Loucy (cell line): ENCODE measurements at regions not wholly inside any gene's neighbourhood (a gene's known extent, or its start where the extent isn't known, plus 50 kb on each side); places are given as distances from the start of the nearest gene placed in this dataset.

Experiments
- H2AFZ ChIP-seq: fragments of 200-600 bp; sonication (generic); 2 replicates; pipeline ENCODE4 v1.6.0; 2016; ENCODE audit warnings: antibody characterized with exemption, mild to moderate bottlenecking, low read length, moderate library complexity
- H3F3A ChIP-seq: fragments of 200-600 bp; 2 replicates; pipeline ENCODE4 v1.6.0; 2016; ENCODE audit warnings: antibody characterized with exemption, low read depth, mild to moderate bottlenecking
- H3K27me3 ChIP-seq: fragments of 200-600 bp; sonication (generic); 2 replicates; pipeline ENCODE4 v1.6.1; 2014; ENCODE audit warnings: low read length, mild to moderate bottlenecking; ENCODE audit not compliant: insufficient read depth, poor library complexity, severe bottlenecking
- H3K36me3 ChIP-seq: fragments of 200-600 bp; sonication (generic); 2 replicates; pipeline ENCODE4 v1.6.1; 2016; ENCODE audit warnings: low read length; ENCODE audit not compliant: insufficient read depth
- H3K4me1 ChIP-seq: fragments of 200-600 bp; sonication (generic); 2 replicates; pipeline ENCODE4 v1.5.1; 2014; ENCODE audit warnings: low read length, mild to moderate bottlenecking; ENCODE audit not compliant: insufficient read depth, poor library complexity, severe bottlenecking
- H3K4me2 ChIP-seq: fragments of 200-600 bp; sonication (generic); 2 replicates; pipeline ENCODE4 v1.6.0; 2014; ENCODE audit warnings: antibody characterized with exemption, low read length, low read depth, mild to moderate bottlenecking; ENCODE audit not compliant: poor library complexity, severe bottlenecking
- H3K4me3 ChIP-seq: fragments of 200-600 bp; sonication (generic); 2 replicates; pipeline ENCODE4 v1.5.1; 2014; ENCODE audit warnings: low read length, mild to moderate bottlenecking, mixed read lengths; ENCODE audit not compliant: poor library complexity, severe bottlenecking
- H3K79me2 ChIP-seq: fragments of 200-600 bp; sonication (generic); 2 replicates; pipeline ENCODE4 v1.6.1; 2014; ENCODE audit warnings: low read length; ENCODE audit not compliant: insufficient read depth
- H3K9ac ChIP-seq: fragments of 200-600 bp; sonication (generic); 2 replicates; pipeline ENCODE4 v1.6.0; 2014; ENCODE audit warnings: mild to moderate bottlenecking, low read depth, low read length, moderate library complexity; ENCODE audit not compliant: poor library complexity, severe bottlenecking
- H3K9me2 ChIP-seq: fragments of 200-600 bp; sonication (generic); replicated peaks from 2 replicates; pipeline ENCODE4 v1.6.1; 2016; ENCODE audit warnings: low read depth, low read length, mixed read lengths
- H3K9me3 ChIP-seq: fragments of 200-600 bp; sonication (generic); 2 replicates; pipeline ENCODE4 v1.6.1; 2014; ENCODE audit warnings: mild to moderate bottlenecking, antibody characterized with exemption, low read length, low read depth; ENCODE audit not compliant: insufficient read depth
- H4K20me1 ChIP-seq: fragments of 200-600 bp; sonication (generic); 2 replicates; pipeline ENCODE4 v1.6.0; 2014; ENCODE audit warnings: antibody characterized with exemption, low read length, mild to moderate bottlenecking; ENCODE audit not compliant: insufficient read depth, poor library complexity, severe bottlenecking
- CTCF ChIP-seq: fragments of 200-600 bp; sonication (generic); conservative IDR thresholded peaks from 2 replicates; pipeline ENCODE4 v1.5.1; 2014; ENCODE audit warnings: mild to moderate bottlenecking, antibody characterized with exemption, low read length
- EZH2phosphoT487 ChIP-seq: fragments of 200-600 bp; IDR thresholded peaks from 2 replicates; pipeline ENCODE4 v1.6.1; 2018; ENCODE audit warnings: antibody characterized with exemption, mild to moderate bottlenecking, moderate library complexity, borderline replicate concordance

GRCh38 chr4:38603652-38604051 lies 60.3 kb upstream of the KLF3 start:
- Histone ChIP-seq H3K79me2 (no peaks in the 10 kb centered on the region), H3K4me2 (no peak overlapping the region), H3F3A (no peaks in the 10 kb centered on the region), H3K9ac (no peak overlapping the region), H2AFZ (no peak overlapping the region), H3K9me3 (no peaks in the 10 kb centered on the region), H3K27me3 (no peaks in the 10 kb centered on the region), H3K4me1 (no peaks in the 10 kb centered on the region), H4K20me1 (no peaks in the 10 kb centered on the region), H3K4me3 (no peak overlapping the region), H3K36me3 (no peaks in the 10 kb centered on the region), H3K9me2 (no peaks in the 10 kb centered on the region)
- no peak for TF ChIP-seq EZH2phosphoT487
- no peak for TF ChIP-seq CTCF

GRCh38 chr4:38605181-38605752 lies 58.7 kb upstream of the KLF3 start:
- H3K4me2 ChIP-seq = no peak overlapping the region

GRCh38 chr4:38605753-38606586 lies 58.0 kb upstream of the KLF3 start:
- no peak overlapping the region for H3K9ac ChIP-seq
- TF ChIP-seq CTCF = no peak
- TF ChIP-seq EZH2phosphoT487 = no peak
- no peak overlapping the region for H2AFZ ChIP-seq

More at GRCh38 chr4:38605181-38605752, 58.7 kb upstream of the KLF3 start:
- TF ChIP-seq EZH2phosphoT487 (no peak), CTCF (no peak)
- Histone ChIP-seq H3K79me2 (no peaks in the 10 kb centered on the region), H3F3A (no peaks in the 10 kb centered on the region), H3K9me2 (no peaks in the 10 kb centered on the region), H3K36me3 (no peaks in the 10 kb centered on the region), H4K20me1 (no peaks in the 10 kb centered on the region), H3K4me1 (no peaks in the 10 kb centered on the region), H3K27me3 (no peaks in the 10 kb centered on the region), H2AFZ (no peak overlapping the region), H3K9me3 (no peaks in the 10 kb centered on the region), H3K9ac (no peak overlapping the region), H3K4me3 (no peak overlapping the region)

More at GRCh38 chr4:38605753-38606586, 58.0 kb upstream of the KLF3 start:
- Histone ChIP-seq H3K4me3 (no peak overlapping the region), H3K36me3 (no peaks in the 10 kb centered on the region), H3K27me3 (no peaks in the 10 kb centered on the region), H3F3A (no peaks in the 10 kb centered on the region), H3K4me1 (no peaks in the 10 kb centered on the region), H3K9me2 (no peaks in the 10 kb centered on the region), H3K4me2 (no peak overlapping the region), H3K9me3 (no peaks in the 10 kb centered on the region), H4K20me1 (no peaks in the 10 kb centered on the region), H3K79me2 (no peaks in the 10 kb centered on the region)
